Osteoblast (primary cell): ENCODE measurements at regions not wholly inside any gene's neighbourhood (a gene's known extent, or its start where the extent isn't known, plus 50 kb on each side); places are given as distances from the start of the nearest gene placed in this dataset.

Source experiments
- DNase-seq: peaks from one replicate; pipeline ENCODE4 v3.0.0; 2011; ENCODE audit warnings: low spot score, mixed read lengths; ENCODE audit not compliant: insufficient read length; ENCODE audit errors: missing footprints
- H2AFZ ChIP-seq: 2 replicates; pipeline ENCODE4 v1.6.0; 2011; ENCODE audit warnings: mild to moderate bottlenecking, low read length
- H3K27ac ChIP-seq: 2 replicates; pipeline ENCODE4 v1.5.1; 2011; ENCODE audit warnings: mild to moderate bottlenecking, low read depth, low read length, moderate library complexity
- H3K27me3 ChIP-seq: 2 replicates; pipeline ENCODE4 v1.6.0; 2012; ENCODE audit warnings: mild to moderate bottlenecking, control low read depth, inconsistent platforms, low read length, moderate library complexity; ENCODE audit not compliant: insufficient read depth
- H3K36me3 ChIP-seq: 2 replicates; pipeline ENCODE4 v1.5.1; 2011; ENCODE audit warnings: mild to moderate bottlenecking, low read length, control low read depth, moderate library complexity; ENCODE audit not compliant: insufficient read depth
- H3K4me1 ChIP-seq: 2 replicates; pipeline ENCODE4 v1.5.1; 2011; ENCODE audit warnings: mild to moderate bottlenecking, low read length, control low read depth, moderate library complexity; ENCODE audit not compliant: insufficient read depth
- H3K4me2 ChIP-seq: 2 replicates; pipeline ENCODE4 v1.6.0; 2011; ENCODE audit warnings: mild to moderate bottlenecking, low read length; ENCODE audit not compliant: insufficient read depth
- H3K4me3 ChIP-seq: fragments of 200-600 bp; sonication (generic); 3 replicates; pipeline ENCODE4 v1.5.1; 2012; ENCODE audit warnings: mild to moderate bottlenecking, low read length, inconsistent platforms; ENCODE audit not compliant: insufficient read depth
- H3K79me2 ChIP-seq: 2 replicates; pipeline ENCODE4 v1.6.0; 2012; ENCODE audit warnings: mild to moderate bottlenecking, low read length, control low read depth, inconsistent platforms; ENCODE audit not compliant: insufficient read depth
- H3K9me3 ChIP-seq: 2 replicates; pipeline ENCODE4 v1.5.1; 2011; ENCODE audit warnings: low read depth, low read length, control low read depth
- H4K20me1 ChIP-seq: 2 replicates; pipeline ENCODE4 v1.6.0; 2012; ENCODE audit warnings: mild to moderate bottlenecking, low read length, control low read depth; ENCODE audit not compliant: insufficient read depth
- CTCF ChIP-seq: IDR thresholded peaks from 2 replicates; pipeline ENCODE4 v1.5.1; 2011; ENCODE audit warnings: mild to moderate bottlenecking, low read depth, low read length, moderate library complexity; ENCODE audit errors: extremely low read depth

- DNase-seq, result no peak
- no peak overlapping the region for H3K4me3 ChIP-seq
- H3K4me1 ChIP-seq, result no peaks in the 10 kb centered on the region
- no peaks in the 10 kb centered on the region for H4K20me1 ChIP-seq
- no peaks in the 10 kb centered on the region for H3K27me3 ChIP-seq
- no peak overlapping the region for H3K27ac ChIP-seq
- TF ChIP-seq CTCF, result no peak
- H2AFZ ChIP-seq, result no peak overlapping the region
- no peaks in the 10 kb centered on the region for H3K79me2 ChIP-seq
- no peak overlapping the region for H3K4me2 ChIP-seq
- H3K36me3 ChIP-seq, result no peaks in the 10 kb centered on the region
- no peaks in the 10 kb centered on the region for H3K9me3 ChIP-seq
These were observed 291.1 kb upstream of the PDE4D start for GRCh38 chr5:60184606-60185005.

- no peak for DNase-seq
- Histone ChIP-seq H3K27me3 (no peaks in the 10 kb centered on the region), H3K4me3 (no peak overlapping the region), H3K9me3 (no peaks in the 10 kb centered on the region), H3K27ac (no peak overlapping the region), H3K79me2 (no peaks in the 10 kb centered on the region), H4K20me1 (no peaks in the 10 kb centered on the region), H2AFZ (no peak overlapping the region), H3K36me3 (no peaks in the 10 kb centered on the region), H3K4me2 (no peak overlapping the region), H3K4me1 (no peaks in the 10 kb centered on the region)
- TF ChIP-seq CTCF, result no peak
These were observed 290.4 kb upstream of the PDE4D start for GRCh38 chr5:60183881-60184280.

GRCh38 chr5:60178101-60178500 is 284.6 kb upstream of the PDE4D start:
- TF ChIP-seq CTCF, result no peak
- H3K9me3 ChIP-seq, result no peaks in the 10 kb centered on the region
- H3K27me3 ChIP-seq, result no peaks in the 10 kb centered on the region
- no peaks in the 10 kb centered on the region for H3K4me1 ChIP-seq
- no peak overlapping the region for H3K4me3 ChIP-seq
- H4K20me1 ChIP-seq, result no peaks in the 10 kb centered on the region
- no peaks in the 10 kb centered on the region for H3K79me2 ChIP-seq
- no peak overlapping the region for H3K4me2 ChIP-seq
- no peak for DNase-seq
- H3K27ac ChIP-seq, result no peak overlapping the region
- H2AFZ ChIP-seq, result no peak overlapping the region
- no peaks in the 10 kb centered on the region for H3K36me3 ChIP-seq

GRCh38 chr5:60177596-60177995 is 284.1 kb upstream of the PDE4D start:
- Histone ChIP-seq H2AFZ (no peak overlapping the region), H3K27me3 (no peaks in the 10 kb centered on the region), H3K4me2 (no peak overlapping the region), H3K9me3 (no peaks in the 10 kb centered on the region), H3K36me3 (no peaks in the 10 kb centered on the region), H3K27ac (no peak overlapping the region), H4K20me1 (no peaks in the 10 kb centered on the region), H3K4me1 (no peaks in the 10 kb centered on the region), H3K4me3 (no peak overlapping the region), H3K79me2 (no peaks in the 10 kb centered on the region)
- no peak for TF ChIP-seq CTCF
- no peak for DNase-seq
